ENCODE measurements at regions not wholly inside any gene's neighbourhood (a gene's known extent, or its start where the extent isn't known, plus 50 kb on each side); places are given as distances from the start of the nearest gene placed in this dataset.

GRCh38 chr2:60657673-60658072 lies 98.4 kb upstream of the PAPOLG start:
- no peak for DNase-seq (ENCODE audit: low read depth)

- no peak for DNase-seq (ENCODE audit: low read depth)
These were observed 97.0 kb upstream of the PAPOLG start for GRCh38 chr2:60659026-60659425.

DNA sequence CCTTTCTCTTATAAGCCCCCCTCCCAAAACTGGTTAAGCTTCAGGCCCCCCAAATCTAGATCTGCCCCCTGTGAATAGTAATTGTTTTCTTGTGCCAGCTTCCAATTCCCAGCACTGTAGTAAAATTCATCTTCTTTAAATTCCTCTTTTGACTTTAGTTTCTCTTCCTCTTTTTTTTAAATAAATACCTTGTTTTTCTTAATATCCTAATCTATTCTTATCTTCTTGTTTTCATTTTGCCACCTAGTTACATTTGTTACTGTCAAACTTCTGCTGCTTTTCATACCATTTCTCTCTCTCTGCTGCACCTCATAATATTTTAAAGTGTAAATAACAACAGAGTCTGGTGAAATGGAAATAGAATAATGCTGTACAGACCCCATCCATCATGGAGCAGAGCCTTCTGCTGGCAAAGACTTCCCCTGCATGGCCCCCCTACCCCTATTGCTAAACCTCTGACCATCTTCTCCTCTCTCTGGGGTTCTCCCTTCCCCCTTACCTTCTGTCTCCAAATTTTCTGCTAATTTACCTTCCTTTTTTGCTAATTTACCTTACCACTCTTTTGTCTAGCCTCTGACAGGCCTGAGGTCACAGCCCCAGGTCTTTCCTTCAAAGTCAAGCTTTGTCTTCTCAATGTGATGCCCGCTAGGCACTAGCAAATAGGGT lies 94.9 kb upstream of the PAPOLG start:
- no peak for DNase-seq (ENCODE audit: low read depth)

- no peak for DNase-seq (ENCODE audit: low read depth)
These were observed 93.3 kb upstream of the PAPOLG start for GRCh38 chr2:60662781-60663180.

GRCh38 chr2:60671966-60672365 lies 84.1 kb upstream of the PAPOLG start:
- DNase-seq (ENCODE audit: low read depth), result no peak

DNA sequence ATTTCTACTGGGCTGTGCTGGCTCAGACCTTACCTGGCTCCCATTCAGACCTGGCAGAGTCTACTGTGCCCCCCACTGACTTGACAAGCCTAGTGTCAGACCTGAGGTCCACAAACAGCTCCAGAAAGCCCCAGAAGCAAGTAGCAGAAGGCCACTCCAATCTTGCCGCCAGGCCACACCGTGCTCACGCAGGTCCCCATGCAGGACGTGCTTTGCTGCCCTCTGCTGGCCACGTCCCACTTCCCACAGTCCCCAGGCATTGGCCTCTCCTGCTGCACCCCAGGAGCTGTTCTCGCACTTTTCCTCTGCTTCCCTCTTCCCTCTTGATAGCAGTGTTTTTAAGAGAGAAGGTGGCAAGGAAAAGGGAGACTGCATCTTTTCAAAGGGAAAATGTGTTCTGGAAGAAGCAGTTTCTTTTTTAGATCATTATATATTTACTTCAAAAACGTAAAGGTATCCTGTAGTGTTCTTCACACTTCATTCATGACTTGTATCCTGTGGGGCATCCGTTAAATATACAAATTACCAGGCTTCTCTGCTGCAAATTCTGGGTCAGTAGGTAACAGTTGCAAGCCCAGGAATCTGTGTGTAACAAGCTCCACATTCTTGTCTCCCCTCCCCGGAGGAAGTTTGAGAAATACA lies 81.4 kb upstream of the PAPOLG start:
- DNase-seq (ENCODE audit: low read depth), result peak; percentile 75

DNA sequence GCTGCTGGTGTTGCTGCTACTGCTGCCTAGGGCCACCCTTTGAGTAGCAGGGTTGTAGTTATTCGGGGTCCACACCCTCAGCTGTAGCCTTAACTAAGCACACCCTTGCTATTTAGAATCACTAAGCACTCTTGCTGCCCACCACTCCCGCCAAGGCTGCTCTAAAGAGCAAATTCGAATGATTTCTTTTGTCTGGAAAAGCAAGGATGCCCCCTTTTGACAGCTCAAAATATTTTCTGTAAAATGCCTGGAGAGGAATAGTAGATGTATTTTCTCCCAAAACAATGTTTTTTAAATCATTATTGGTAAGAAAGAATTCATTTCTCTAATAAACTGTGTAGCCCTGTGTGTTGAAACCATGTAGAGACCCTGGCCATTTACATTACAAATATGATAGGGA lies 80.8 kb upstream of the PAPOLG start:
- DNase-seq (ENCODE audit: low read depth), result no peak

DNA sequence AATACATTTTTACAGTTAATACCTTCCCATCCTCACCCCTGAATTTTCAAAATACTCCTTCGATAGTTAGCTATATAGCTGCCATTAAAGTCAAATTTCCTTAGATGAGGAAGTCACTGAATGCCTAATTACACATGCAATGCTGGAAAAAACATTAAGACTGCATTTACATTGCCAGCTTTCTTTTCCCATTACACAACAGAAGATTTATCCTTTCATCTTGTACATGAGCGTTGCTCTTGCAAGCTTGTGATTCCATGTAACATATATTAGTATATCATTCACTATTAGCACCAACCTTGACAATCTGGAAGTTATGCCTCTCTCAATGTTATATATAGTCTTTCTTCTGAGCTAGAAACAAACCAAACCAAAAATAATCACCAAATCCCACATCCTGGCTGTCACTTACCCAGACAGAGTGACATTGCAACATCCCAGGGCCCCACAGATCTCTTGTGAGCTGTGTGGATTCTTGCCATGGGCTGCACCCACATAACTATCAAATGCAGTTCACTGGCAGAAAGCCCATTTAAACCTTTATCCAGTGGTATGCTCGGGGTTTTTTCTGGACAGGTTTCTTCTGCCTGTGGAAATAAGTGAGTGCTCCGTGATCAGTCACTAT lies 79.2 kb upstream of the PAPOLG start:
- DNase-seq (ENCODE audit: low read depth), result no peak

DNA sequence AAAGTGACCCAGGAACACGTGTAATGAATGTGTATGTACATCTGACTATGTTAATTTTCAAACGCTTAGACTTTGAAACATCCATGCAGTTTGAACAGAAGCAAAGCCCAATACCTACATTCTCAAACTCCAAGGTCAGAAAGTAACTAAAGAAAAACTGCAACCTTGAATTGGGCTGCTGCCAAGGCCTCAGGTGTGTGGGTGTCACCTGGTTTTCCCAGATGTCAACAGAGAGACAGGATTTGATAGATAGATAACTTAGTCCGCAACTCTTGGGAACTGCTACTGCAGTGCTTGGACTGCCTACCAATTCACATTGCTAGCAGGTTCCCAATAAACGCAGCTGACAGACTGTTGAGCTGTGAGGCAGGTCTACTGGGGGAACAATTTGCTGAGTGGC lies 78.7 kb upstream of the PAPOLG start:
- no peak for DNase-seq (ENCODE audit: low read depth)

- no peak for DNase-seq (ENCODE audit: low read depth)
These were observed 77.5 kb upstream of the PAPOLG start for GRCh38 chr2:60678551-60678950.

- DNase-seq (ENCODE audit: low read depth), result no peak
These were observed 76.9 kb upstream of the PAPOLG start for GRCh38 chr2:60679036-60679780.

DNA sequence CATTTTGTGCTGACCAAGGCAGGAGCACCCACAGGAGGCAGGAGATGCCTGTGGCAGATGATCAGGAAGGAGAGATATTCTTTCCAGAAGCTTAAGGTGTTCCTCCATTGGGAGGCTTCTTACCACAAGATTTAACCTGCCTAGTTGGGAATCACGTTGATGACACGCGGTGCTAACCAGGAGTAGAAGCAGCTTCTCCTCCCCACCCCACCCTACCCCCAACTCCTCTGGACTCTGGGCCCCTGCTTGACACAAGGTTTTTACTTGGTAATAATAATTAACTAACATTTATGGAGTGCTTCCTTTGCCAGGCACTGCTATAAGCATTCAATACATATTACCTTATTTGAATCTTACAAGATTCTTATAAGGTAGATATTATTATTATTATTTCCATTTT lies 62.5 kb upstream of the PAPOLG start:
- DNase-seq (ENCODE audit: low read depth), result no peak

DNA sequence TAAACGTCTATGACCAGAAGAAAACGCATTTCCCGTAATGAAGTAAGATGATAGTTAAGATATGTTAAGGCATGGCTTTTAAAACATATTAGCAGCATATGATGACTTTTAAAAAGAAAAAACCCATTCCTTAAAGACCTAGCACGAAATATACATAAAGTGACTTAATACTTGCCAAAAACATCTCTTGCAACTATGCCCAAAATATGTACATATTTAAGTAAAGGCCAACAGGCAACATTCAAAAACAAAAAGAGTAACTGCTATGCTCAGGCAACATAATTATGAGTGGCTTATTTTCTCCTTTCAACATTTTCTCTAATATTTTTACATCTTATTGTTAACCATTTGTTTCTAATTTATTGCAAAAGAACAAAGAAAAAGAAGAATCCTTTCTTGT lies 60.3 kb upstream of the PAPOLG start:
- DNase-seq (ENCODE audit: low read depth), result no peak

DNA sequence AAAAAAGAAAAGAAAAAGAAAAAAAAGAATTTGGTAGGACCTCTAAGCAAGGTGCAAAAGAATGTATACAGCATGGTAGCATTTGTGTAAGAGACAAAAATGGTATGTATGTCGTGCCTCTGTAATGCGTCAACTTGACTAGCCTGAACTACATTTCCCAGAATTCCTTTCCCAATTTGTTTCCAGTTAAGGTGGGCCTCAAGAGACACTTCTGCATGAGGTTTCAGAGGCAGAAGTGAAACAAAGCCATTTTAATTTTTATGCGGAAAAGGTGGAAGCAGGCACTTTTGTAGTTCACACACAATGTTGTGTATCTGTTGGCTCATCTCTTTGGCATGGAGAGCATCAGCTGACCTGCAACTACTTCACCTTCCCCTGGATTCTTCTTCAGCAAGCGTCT lies 56.5 kb upstream of the PAPOLG start:
- DNase-seq (ENCODE audit: low read depth), result no peak

- no peak for DNase-seq (ENCODE audit: low read depth)
These were observed 50.0 kb upstream of the PAPOLG start for GRCh38 chr2:60706021-60706420.

Data from activated T-cell treated with anti-CD3 and anti-CD28 coated beads for 48 hours (primary cell).